Body of pancreas (tissue), 4 donors: ENCODE measurements at regions not wholly inside any gene's neighbourhood (a gene's known extent, or its start where the extent isn't known, plus 50 kb on each side); places are given as distances from the start of the nearest gene placed in this dataset.

Experiments used
- ATAC-seq: fragments of 150-250 bp; one replicate; pipeline ENCODE4 v1.9.1; 2016
- DNase-seq, 4 donors: peaks; one replicate each; pipeline ENCODE4 v3.0.0-alpha.2; 2019
- H3K27ac ChIP-seq, 4 donors: fragments of 200-600 bp; sonication (generic); 1 replicate in 3 of 4; 2 replicates in 1 of 4; pipeline versions ENCODE4 v1.5.1 to v1.6.1; 2016 to 2019; ENCODE audit warnings: mild to moderate bottlenecking in 1 of 4, mixed read lengths in 1 of 4, moderate library complexity in 1 of 4
- H3K27me3 ChIP-seq, 2 donors: fragments of 200-600 bp; sonication (generic); one replicate each; pipeline ENCODE4 v1.6.0; 2016; ENCODE audit warnings: mild to moderate bottlenecking in 1 of 2
- H3K36me3 ChIP-seq, 2 donors: fragments of 200-600 bp; sonication (generic); replicated peaks in 1 of 2; 2 replicates each; pipeline ENCODE4 v1.5.1; 2016; ENCODE audit warnings: low read depth in 2 of 2; ENCODE audit not compliant: insufficient read depth in 1 of 2
- H3K4me1 ChIP-seq: fragments of 200-600 bp; sonication (generic); one replicate; pipeline ENCODE4 v1.6.0; 2016
- H3K4me3 ChIP-seq, 2 donors: fragments of 200-600 bp; sonication (generic); 1 replicate in 1 of 2; 2 replicates in 1 of 2; pipeline ENCODE4 v1.5.1; 2016 to 2019
- H3K9me3 ChIP-seq, 3 donors: fragments of 200-600 bp; sonication (generic); 1 replicate in 2 of 3; 2 replicates in 1 of 3; pipeline ENCODE4 v1.5.1; 2016
- POLR2A ChIP-seq, 3 donors: fragments of 450-650 bp; IDR thresholded peaks; one replicate each; pipeline ENCODE4 v1.6.1; 2016; ENCODE audit warnings: antibody characterized with exemption in 3 of 3, mild to moderate bottlenecking in 2 of 3
- WGBS, 2 donors: methylation state at CpG; one replicate each; pipeline ENCODE4 v1.1.5; 2017; 5-methylcytosine and 5-hydroxymethylcytosine counted together
- intact Hi-C: fragments of 100-400 bp; cut with DNase I; formaldehyde crosslinking; loops from one replicate; pipeline ENCODE4 v1.15.1; 2023
- TF ChIP-seq, protein P1 (sequence below), 7 experiments: fragments of 450-650 bp in 4 of 7; fragments of 200-600 bp in 3 of 7; sonication (generic) in 3 of 7; IDR thresholded peaks; one replicate each; pipeline ENCODE4 v1.5.1; 2016 to 2019; ENCODE audit warnings: antibody characterized with exemption in 7 of 7

DNA sequence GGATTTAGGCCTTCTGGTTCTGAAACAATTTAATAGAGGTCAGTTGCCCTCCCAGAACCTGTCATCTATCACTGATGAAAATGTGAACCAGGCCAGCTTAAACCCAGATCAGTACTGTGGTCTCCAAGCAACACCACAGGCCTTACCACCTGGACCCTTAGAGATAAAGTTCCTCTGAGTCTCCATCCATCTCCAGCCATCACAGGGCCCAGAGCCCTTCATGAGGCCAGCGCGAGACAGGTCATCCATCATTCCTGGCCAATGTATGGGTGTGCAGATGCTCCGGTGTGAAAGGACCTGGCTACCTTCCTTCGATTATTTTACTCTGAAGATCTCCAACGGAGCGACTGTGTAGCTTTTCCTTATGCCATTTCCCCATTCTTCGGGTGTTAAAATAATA lies 322.7 kb upstream of the SOX11 start:
- intact Hi-C loops: no loop called here
- no peaks in the 10 kb centered on the region for H3K9me3 ChIP-seq
- H3K4me3 ChIP-seq: no peak overlapping the region
- no peaks in the 10 kb centered on the region for H3K4me1 ChIP-seq
- TF ChIP-seq POLR2A (IDR thresholded peaks at IDR 0.05): no peak
- TF ChIP-seq, protein P1, sequence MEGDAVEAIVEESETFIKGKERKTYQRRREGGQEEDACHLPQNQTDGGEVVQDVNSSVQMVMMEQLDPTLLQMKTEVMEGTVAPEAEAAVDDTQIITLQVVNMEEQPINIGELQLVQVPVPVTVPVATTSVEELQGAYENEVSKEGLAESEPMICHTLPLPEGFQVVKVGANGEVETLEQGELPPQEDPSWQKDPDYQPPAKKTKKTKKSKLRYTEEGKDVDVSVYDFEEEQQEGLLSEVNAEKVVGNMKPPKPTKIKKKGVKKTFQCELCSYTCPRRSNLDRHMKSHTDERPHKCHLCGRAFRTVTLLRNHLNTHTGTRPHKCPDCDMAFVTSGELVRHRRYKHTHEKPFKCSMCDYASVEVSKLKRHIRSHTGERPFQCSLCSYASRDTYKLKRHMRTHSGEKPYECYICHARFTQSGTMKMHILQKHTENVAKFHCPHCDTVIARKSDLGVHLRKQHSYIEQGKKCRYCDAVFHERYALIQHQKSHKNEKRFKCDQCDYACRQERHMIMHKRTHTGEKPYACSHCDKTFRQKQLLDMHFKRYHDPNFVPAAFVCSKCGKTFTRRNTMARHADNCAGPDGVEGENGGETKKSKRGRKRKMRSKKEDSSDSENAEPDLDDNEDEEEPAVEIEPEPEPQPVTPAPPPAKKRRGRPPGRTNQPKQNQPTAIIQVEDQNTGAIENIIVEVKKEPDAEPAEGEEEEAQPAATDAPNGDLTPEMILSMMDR (IDR thresholded peaks at IDR 0.05): no peak
- WGBS, 2 donors: 74% methylated on average over 7 of the region's 7 CpGs
- H3K27me3 ChIP-seq: no peaks in the 10 kb centered on the region
- H3K36me3 ChIP-seq: no peaks in the 10 kb centered on the region
- DNase-seq (no peak), ATAC-seq (no peak)
- no peak overlapping the region for H3K27ac ChIP-seq

DNA sequence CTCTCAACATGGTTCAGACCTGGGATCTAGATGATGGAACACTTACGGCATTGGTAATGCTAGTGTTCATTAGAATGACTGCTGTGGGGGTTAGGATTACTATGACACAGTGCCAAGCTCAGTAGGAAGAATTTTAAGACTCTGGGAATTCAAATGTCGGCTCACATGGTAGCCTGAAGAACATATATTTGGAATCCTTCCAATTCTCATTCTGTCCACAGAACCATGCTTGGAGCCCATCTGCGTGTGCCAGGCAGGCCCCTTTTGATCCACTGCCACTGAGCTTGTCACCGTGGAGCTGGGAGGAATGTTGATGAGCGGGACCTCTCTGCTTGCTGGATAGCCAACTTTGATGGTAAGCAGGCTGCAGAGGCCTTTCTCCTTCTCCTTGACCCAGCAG lies 322.0 kb upstream of the SOX11 start:
- ATAC-seq: no peak
- Histone ChIP-seq H3K9me3 (no peaks in the 10 kb centered on the region), H3K27ac (no peak overlapping the region), H3K36me3 (no peaks in the 10 kb centered on the region), H3K27me3 (no peaks in the 10 kb centered on the region), H3K4me1 (no peaks in the 10 kb centered on the region), H3K4me3 (no peak overlapping the region)
- TF ChIP-seq, protein P1 (IDR thresholded peaks at IDR 0.05): no peak
- TF ChIP-seq POLR2A (IDR thresholded peaks at IDR 0.05): no peak
- WGBS, 2 donors: 66 to 81% methylated on average over 5 of the region's 5 CpGs
- DNase-seq: no peak
- intact Hi-C loops: no loop called here

DNA sequence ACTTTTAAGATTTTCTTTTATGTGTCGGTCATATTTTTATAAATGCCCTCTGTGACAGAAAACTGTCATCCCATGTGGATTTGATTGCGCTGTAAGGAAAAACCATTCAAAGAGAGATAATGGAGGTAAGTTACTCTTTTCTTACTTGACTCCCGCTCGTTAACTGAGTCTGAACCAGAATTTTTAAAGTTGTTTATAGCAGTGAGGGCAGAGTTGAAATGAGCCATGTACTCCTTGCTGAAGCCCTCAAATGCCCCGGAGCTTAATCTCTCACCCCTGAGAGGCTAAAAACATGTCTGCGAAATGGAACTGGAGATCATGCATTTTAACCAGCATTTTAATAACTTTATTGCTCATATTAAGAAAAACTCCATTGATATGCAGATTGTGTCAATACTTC lies 320.0 kb upstream of the SOX11 start:
- Histone ChIP-seq H3K27me3 (no peaks in the 10 kb centered on the region), H3K27ac (no peak overlapping the region), H3K4me3 (no peak overlapping the region), H3K4me1 (no peaks in the 10 kb centered on the region), H3K9me3 (no peaks in the 10 kb centered on the region), H3K36me3 (no peaks in the 10 kb centered on the region)
- intact Hi-C loops: no loop called here
- WGBS, 2 donors: 73 to 78% methylated on average over 6 of the region's 6 CpGs
- no peak for TF ChIP-seq POLR2A (IDR thresholded peaks at IDR 0.05)
- TF ChIP-seq, protein P1 (IDR thresholded peaks at IDR 0.05): no peak
- no peak for ATAC-seq
- DNase-seq: no peak

DNA sequence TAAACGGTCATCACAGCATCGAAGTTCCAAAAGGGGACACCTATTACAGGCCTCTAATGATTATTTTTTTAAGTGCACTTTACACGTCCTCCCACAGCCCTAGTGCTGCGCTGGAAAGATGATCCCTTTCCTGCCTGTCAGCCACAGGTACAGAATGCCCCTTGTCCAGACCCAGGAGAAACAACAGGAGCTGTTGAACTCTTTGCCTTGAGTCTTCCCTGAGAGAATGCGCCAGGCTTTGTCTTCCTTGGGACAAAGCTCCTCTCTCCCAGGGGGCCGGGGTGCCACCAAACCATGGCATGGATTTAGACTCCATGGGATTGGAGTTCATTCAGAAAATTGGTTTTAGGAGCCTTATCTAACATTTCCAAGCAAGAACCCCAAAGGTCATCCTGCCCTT lies 319.0 kb upstream of the SOX11 start:
- no peak for ATAC-seq
- no peak for TF ChIP-seq POLR2A (IDR thresholded peaks at IDR 0.05)
- TF ChIP-seq, protein P1 (IDR thresholded peaks at IDR 0.05): no peak

DNA sequence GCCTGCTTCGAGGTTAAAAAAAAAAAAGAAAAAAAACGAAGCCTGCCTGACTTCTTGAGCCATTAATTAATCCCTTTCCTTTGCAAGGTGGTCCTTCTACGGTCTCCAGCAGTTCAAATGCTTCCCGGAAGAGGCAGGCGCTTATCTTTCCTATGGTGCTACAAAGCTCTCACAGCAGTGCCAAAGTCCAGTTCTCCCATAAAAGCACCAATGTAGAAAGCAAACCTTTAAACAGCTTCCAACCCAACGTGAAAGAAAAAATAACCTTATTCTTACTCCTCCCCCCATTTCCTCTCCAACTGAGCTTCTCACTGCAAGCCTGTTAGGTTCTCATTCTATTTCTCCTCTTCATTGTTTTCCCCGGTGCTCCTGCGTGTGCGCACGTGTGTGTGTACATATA lies 317.4 kb upstream of the SOX11 start:
- no peak overlapping the region for H3K4me3 ChIP-seq
- ATAC-seq (no peak), DNase-seq (no peak)
- no peak for TF ChIP-seq POLR2A (IDR thresholded peaks at IDR 0.05)
- TF ChIP-seq, protein P1 (IDR thresholded peaks at IDR 0.05): no peak
- no peaks in the 10 kb centered on the region for H3K9me3 ChIP-seq
- 15 to 23% methylated on average over 10 of the region's 10 CpGs for WGBS, 2 donors
- H3K36me3 ChIP-seq: no peaks in the 10 kb centered on the region
- intact Hi-C loops: no loop called here
- no peaks in the 10 kb centered on the region for H3K4me1 ChIP-seq
- H3K27ac ChIP-seq: no peak overlapping the region
- no peaks in the 10 kb centered on the region for H3K27me3 ChIP-seq

More for the DNA sequence above, 319.0 kb upstream of the SOX11 start:
- H3K4me1 ChIP-seq: no peaks in the 10 kb centered on the region
- no peak overlapping the region for H3K27ac ChIP-seq
- H3K27me3 ChIP-seq: no peaks in the 10 kb centered on the region
- DNase-seq: no peak
- WGBS, 2 donors: 25 to 31% methylated on average over 6 of the region's 6 CpGs
- H3K4me3 ChIP-seq: no peak overlapping the region
- no peaks in the 10 kb centered on the region for H3K9me3 ChIP-seq
- no peaks in the 10 kb centered on the region for H3K36me3 ChIP-seq
- intact Hi-C loops: no loop called here
